ENCODE measurements at regions not wholly inside any gene's neighbourhood (a gene's known extent, or its start where the extent isn't known, plus 50 kb on each side); places are given as distances from the start of the nearest gene placed in this dataset.

- ChIA-PET POLR2A (no interaction called here), CTCF (no interaction called here)
- no peak overlapping the region for H3K4me3 Mint-ChIP-seq
- no peaks in the 10 kb centered on the region for H3K36me3 Mint-ChIP-seq
- no peaks in the 10 kb centered on the region for H3K4me1 Mint-ChIP-seq (ENCODE audit: low read depth)
- intact Hi-C loops (cut with micrococcal nuclease): no loop called here
- H3K27ac Mint-ChIP-seq: no peak overlapping the region
- H3K9me3 Mint-ChIP-seq: no peaks in the 10 kb centered on the region
- no peak for DNase-seq
- H3K27me3 Mint-ChIP-seq: no peaks in the 10 kb centered on the region
Observed at GRCh38 chr5:172574871-172575223, 66.2 kb upstream of the NEURL1B start.

GRCh38 chr5:172573986-172574870 is 66.8 kb upstream of the NEURL1B start:
- Mint-ChIP-seq H3K36me3 (no peaks in the 10 kb centered on the region), H3K4me1 (ENCODE audit: low read depth) (no peaks in the 10 kb centered on the region), H3K9me3 (no peaks in the 10 kb centered on the region), H3K27me3 (no peaks in the 10 kb centered on the region), H3K4me3 (no peak overlapping the region), H3K27ac (no peak overlapping the region)
- intact Hi-C loops (cut with micrococcal nuclease): no loop called here
- DNase-seq: no peak
- ChIA-PET CTCF (no interaction called here), POLR2A (no interaction called here)

GRCh38 chr5:172573120-172573882 is 67.8 kb upstream of the NEURL1B start:
- ChIA-PET POLR2A (no interaction called here), CTCF (no interaction called here)
- no peaks in the 10 kb centered on the region for H3K36me3 Mint-ChIP-seq
- no peaks in the 10 kb centered on the region for H3K27me3 Mint-ChIP-seq
- no peak for DNase-seq
- no peaks in the 10 kb centered on the region for H3K4me1 Mint-ChIP-seq (ENCODE audit: low read depth)
- no peak overlapping the region for H3K4me3 Mint-ChIP-seq
- no peak overlapping the region for H3K27ac Mint-ChIP-seq
- H3K9me3 Mint-ChIP-seq: no peaks in the 10 kb centered on the region
- intact Hi-C loops (cut with micrococcal nuclease): no loop called here

- no peak for DNase-seq
- no peaks in the 10 kb centered on the region for H3K36me3 Mint-ChIP-seq
- H3K9me3 Mint-ChIP-seq: no peaks in the 10 kb centered on the region
- H3K4me1 Mint-ChIP-seq (ENCODE audit: low read depth): no peaks in the 10 kb centered on the region
- no peak overlapping the region for H3K27ac Mint-ChIP-seq
- ChIA-PET CTCF (no interaction called here), POLR2A (no interaction called here)
- no peak overlapping the region for H3K4me3 Mint-ChIP-seq
- H3K27me3 Mint-ChIP-seq: no peaks in the 10 kb centered on the region
- intact Hi-C loops (cut with micrococcal nuclease): no loop called here
Observed at GRCh38 chr5:172572440-172572839, 68.6 kb upstream of the NEURL1B start.

GRCh38 chr5:172571892-172572291 is 69.2 kb upstream of the NEURL1B start:
- no peak for DNase-seq
- CTCF ChIA-PET: no interaction called here
- Mint-ChIP-seq H3K9me3 (no peaks in the 10 kb centered on the region), H3K4me1 (ENCODE audit: low read depth) (no peaks in the 10 kb centered on the region), H3K36me3 (no peaks in the 10 kb centered on the region), H3K27ac (no peak overlapping the region), H3K4me3 (no peak overlapping the region), H3K27me3 (no peaks in the 10 kb centered on the region)
- POLR2A ChIA-PET: no interaction called here
- intact Hi-C loops (cut with micrococcal nuclease): no loop called here

GRCh38 chr5:172571413-172571812 is 69.7 kb upstream of the NEURL1B start:
- H3K4me1 Mint-ChIP-seq (ENCODE audit: low read depth): no peaks in the 10 kb centered on the region
- H3K27me3 Mint-ChIP-seq: no peaks in the 10 kb centered on the region

GRCh38 chr5:172570594-172571334 is 70.3 kb upstream of the NEURL1B start:
- POLR2A ChIA-PET: no interaction called here
- Mint-ChIP-seq H3K4me1 (ENCODE audit: low read depth) (no peaks in the 10 kb centered on the region), H3K27ac (no peak overlapping the region), H3K36me3 (no peaks in the 10 kb centered on the region), H3K27me3 (no peaks in the 10 kb centered on the region), H3K9me3 (no peaks in the 10 kb centered on the region), H3K4me3 (no peak overlapping the region)
- DNase-seq: no peak
- intact Hi-C loops (cut with micrococcal nuclease): no loop called here
- CTCF ChIA-PET: no interaction called here

More at GRCh38 chr5:172571413-172571812, 69.7 kb upstream of the NEURL1B start:
- ChIA-PET POLR2A (no interaction called here), CTCF (no interaction called here)
- H3K4me3 Mint-ChIP-seq: no peak overlapping the region
- no peaks in the 10 kb centered on the region for H3K36me3 Mint-ChIP-seq
- no peak overlapping the region for H3K27ac Mint-ChIP-seq
- DNase-seq: no peak
- no peaks in the 10 kb centered on the region for H3K9me3 Mint-ChIP-seq
- intact Hi-C loops (cut with micrococcal nuclease): no loop called here

- no peak overlapping the region for H3K27ac Mint-ChIP-seq
- ChIA-PET POLR2A (no interaction called here), CTCF (no interaction called here)
- no peaks in the 10 kb centered on the region for H3K4me1 Mint-ChIP-seq (ENCODE audit: low read depth)
- no peaks in the 10 kb centered on the region for H3K9me3 Mint-ChIP-seq
- H3K36me3 Mint-ChIP-seq: no peaks in the 10 kb centered on the region
- intact Hi-C loops (cut with micrococcal nuclease): no loop called here
- no peaks in the 10 kb centered on the region for H3K27me3 Mint-ChIP-seq
- DNase-seq: no peak
- H3K4me3 Mint-ChIP-seq: no peak overlapping the region
Observed at GRCh38 chr5:172569861-172570558, 71.1 kb upstream of the NEURL1B start.

GRCh38 chr5:172568308-172568910 is 72.7 kb upstream of the NEURL1B start:
- no peaks in the 10 kb centered on the region for H3K4me1 Mint-ChIP-seq (ENCODE audit: low read depth)
- no peak overlapping the region for H3K4me3 Mint-ChIP-seq
- no peak for DNase-seq
- ChIA-PET POLR2A (no interaction called here), CTCF (no interaction called here)
- no peaks in the 10 kb centered on the region for H3K27me3 Mint-ChIP-seq
- H3K36me3 Mint-ChIP-seq: no peaks in the 10 kb centered on the region
- intact Hi-C loops (cut with micrococcal nuclease): no loop called here
- no peak overlapping the region for H3K27ac Mint-ChIP-seq
- no peaks in the 10 kb centered on the region for H3K9me3 Mint-ChIP-seq

GRCh38 chr5:172567843-172568242 is 73.2 kb upstream of the NEURL1B start:
- no peaks in the 10 kb centered on the region for H3K27me3 Mint-ChIP-seq
- no peaks in the 10 kb centered on the region for H3K4me1 Mint-ChIP-seq (ENCODE audit: low read depth)
- H3K4me3 Mint-ChIP-seq: no peak overlapping the region
- ChIA-PET POLR2A (no interaction called here), CTCF (no interaction called here)
- H3K36me3 Mint-ChIP-seq: no peaks in the 10 kb centered on the region
- H3K27ac Mint-ChIP-seq: no peak overlapping the region
- no peak for DNase-seq
- intact Hi-C loops (cut with micrococcal nuclease): no loop called here
- no peaks in the 10 kb centered on the region for H3K9me3 Mint-ChIP-seq

- ChIA-PET POLR2A (no interaction called here), CTCF (no interaction called here)
- no peaks in the 10 kb centered on the region for H3K36me3 Mint-ChIP-seq
- DNase-seq: no peak
- H3K27me3 Mint-ChIP-seq: no peaks in the 10 kb centered on the region
- no peaks in the 10 kb centered on the region for H3K9me3 Mint-ChIP-seq
- intact Hi-C loops (cut with micrococcal nuclease): no loop called here
- no peaks in the 10 kb centered on the region for H3K4me1 Mint-ChIP-seq (ENCODE audit: low read depth)
- no peak overlapping the region for H3K27ac Mint-ChIP-seq
- H3K4me3 Mint-ChIP-seq: no peak overlapping the region
Observed at GRCh38 chr5:172567294-172567693, 73.8 kb upstream of the NEURL1B start.

Measured in activated CD4-positive, alpha-beta memory T cell treated with anti-CD3 and anti-CD28 coated beads for 36 hours (primary cell).